NCI-H128 (cell line): ENCODE measurements at regions not wholly inside any gene's neighbourhood (a gene's known extent, or its start where the extent isn't known, plus 50 kb on each side); places are given as distances from the start of the nearest gene placed in this dataset.
"Not testable (repeated sequence)": the region's sequence is repeated elsewhere in the genome, so short reads cannot be mapped to it uniquely, and the experiment has no call there.

Experiments used
- DNase-seq: peaks from one replicate; lab custom pipeline; 2025; ENCODE audit not compliant: unreplicated experiment; lab: John Stamatoyannopoulos, UW

- DNase-seq, result no peak
Observed at GRCh38 chr17:68097161-68097805, 61.7 kb downstream of the KPNA2 start.

GRCh38 chr17:68099341-68099753 is 63.8 kb downstream of the KPNA2 start:
- not testable (repeated sequence) for DNase-seq

GRCh38 chr17:68100000-68100641 is 64.6 kb downstream of the KPNA2 start:
- DNase-seq, result no peak

- DNase-seq, result peak; percentile 17
Observed at GRCh38 chr17:68101075-68101986, 65.8 kb downstream of the KPNA2 start.

- no peak for DNase-seq
Observed at GRCh38 chr17:68101987-68102314, 66.4 kb downstream of the KPNA2 start.

GRCh38 chr17:68102318-68102758 is 66.8 kb downstream of the KPNA2 start:
- no peak for DNase-seq

GRCh38 chr17:68103148-68103547 is 67.6 kb downstream of the KPNA2 start:
- DNase-seq, result no peak

- DNase-seq, result no peak
Observed at GRCh38 chr17:68106085-68106484, 70.5 kb downstream of the KPNA2 start.

GRCh38 chr17:68107373-68107772 is 71.8 kb downstream of the KPNA2 start:
- DNase-seq, result no peak

GRCh38 chr17:68108313-68109000 is 72.9 kb downstream of the KPNA2 start:
- DNase-seq, result no peak

GRCh38 chr17:68109404-68109803 is 73.9 kb downstream of the KPNA2 start:
- not testable (repeated sequence) for DNase-seq

GRCh38 chr17:68116211-68116610 is 80.7 kb downstream of the KPNA2 start:
- DNase-seq, result not testable (repeated sequence)

GRCh38 chr17:68122587-68122986 is 87.1 kb downstream of the KPNA2 start:
- DNase-seq, result no peak

- no peak for DNase-seq
Observed at GRCh38 chr17:68125111-68125870, 89.8 kb downstream of the KPNA2 start.

GRCh38 chr17:68127914-68128313 is 92.4 kb downstream of the KPNA2 start:
- DNase-seq, result no peak

- no peak for DNase-seq
Observed at GRCh38 chr17:68131456-68131855, 95.9 kb downstream of the KPNA2 start.

GRCh38 chr17:68133346-68134045 is 98.0 kb downstream of the KPNA2 start:
- DNase-seq, result no peak

GRCh38 chr17:68134046-68134637 is 98.6 kb downstream of the KPNA2 start:
- no peak for DNase-seq

GRCh38 chr17:68134731-68135130 is 99.2 kb downstream of the KPNA2 start:
- DNase-seq, result no peak
